SK-N-SH (cell line): ENCODE measurements at regions not wholly inside any gene's neighbourhood (a gene's known extent, or its start where the extent isn't known, plus 50 kb on each side); places are given as distances from the start of the nearest gene placed in this dataset.
"Not testable (repeated sequence)": the region's sequence is repeated elsewhere in the genome, so short reads cannot be mapped to it uniquely, and the experiment has no call there.

Experiments used
- CTCF ChIA-PET: fragments of 300-600, 350-600 bp; formaldehyde crosslinking; extraction: SDS; loops from one replicate; lab custom pipeline; 2021; lab: Yijun Ruan, JAX
- POLR2A ChIA-PET: fragments of 350-600 bp; sonication (Branson Sonifier 250); formaldehyde crosslinking; extraction: SDS; loops from one replicate; lab custom pipeline; 2020; ENCODE audit warnings: antibody characterized with exemption, inconsistent platforms; lab: Yijun Ruan, JAX
- DNase-seq: peaks from one replicate; pipeline ENCODE4 v3.0.0; 2012
- H2AFZ ChIP-seq: fragments of 200-600 bp; sonication (generic); 2 replicates; pipeline ENCODE4 v1.8.1; 2016; ENCODE audit warnings: antibody characterized with exemption, mild to moderate bottlenecking, low read depth
- H3F3A ChIP-seq: fragments of 200-600 bp; sonication (generic); replicated peaks from 2 replicates; pipeline ENCODE3; 2016; ENCODE audit warnings: antibody characterized with exemption, mild to moderate bottlenecking; ENCODE audit not compliant: insufficient read depth
- H3K27ac ChIP-seq, 2 experiments: fragments of 200-500 bp in 1 of 2; fragments of 200-600 bp in 1 of 2; sonication (Bioruptor generic) in 1 of 2; sonication (generic), shearing (Covaris generic) in 1 of 2; 2 replicates each; pipeline versions ENCODE4 v1.5.1 to v1.6.1; 2014 to 2016; ENCODE audit warnings: low read depth in 2 of 2, inconsistent platforms in 1 of 2, low read length in 1 of 2, mild to moderate bottlenecking in 1 of 2, mixed read lengths in 1 of 2
- H3K27me3 ChIP-seq: fragments of 200-600 bp; sonication (generic), shearing (Covaris generic); 2 replicates; pipeline ENCODE4 v1.6.1; 2016; ENCODE audit warnings: mixed run types; ENCODE audit not compliant: insufficient read depth
- H3K36me3 ChIP-seq, 2 experiments: fragments of 200-500 bp in 1 of 2; fragments of 200-600 bp in 1 of 2; sonication (Bioruptor generic) in 1 of 2; sonication (generic) in 1 of 2; replicated peaks in 1 of 2; 2 replicates each; pipeline versions ENCODE3 to v1.5.1; 2014 to 2016; ENCODE audit warnings: low read length in 1 of 2, mild to moderate bottlenecking in 1 of 2; ENCODE audit not compliant: insufficient read depth in 2 of 2, control insufficient read depth in 1 of 2
- H3K4me1 ChIP-seq, 2 experiments: fragments of 200-500 bp in 1 of 2; fragments of 200-600 bp in 1 of 2; sonication (Bioruptor generic) in 1 of 2; sonication (generic), shearing (Covaris generic) in 1 of 2; 2 replicates each; pipeline versions ENCODE4 v1.5.1 to v1.6.1; 2014 to 2016; ENCODE audit warnings: low read depth in 1 of 2, low read length in 1 of 2, mixed run types in 1 of 2; ENCODE audit not compliant: insufficient read depth in 2 of 2, control insufficient read depth in 1 of 2
- H3K4me2 ChIP-seq: fragments of 200-600 bp; sonication (generic), shearing (Covaris generic); 2 replicates; pipeline ENCODE4 v1.6.1; 2017; ENCODE audit warnings: mixed run types
- H3K4me3 ChIP-seq, 2 experiments: fragments of 200-500 bp in 1 of 2; fragments of 200-600 bp in 1 of 2; sonication (Bioruptor generic) in 1 of 2; sonication (generic), shearing (Covaris generic) in 1 of 2; 2 replicates each; pipeline versions ENCODE4 v1.5.1 to v1.8.1; 2014 to 2016; ENCODE audit warnings: low read depth in 2 of 2, inconsistent platforms in 1 of 2, low read length in 1 of 2, mild to moderate bottlenecking in 1 of 2, mixed read lengths in 1 of 2, moderate library complexity in 1 of 2
- H3K79me2 ChIP-seq: fragments of 200-600 bp; sonication (generic); 2 replicates; pipeline ENCODE4 v1.8.1; 2017; ENCODE audit warnings: mild to moderate bottlenecking; ENCODE audit not compliant: insufficient read depth
- H3K9ac ChIP-seq: fragments of 200-600 bp; sonication (generic); 2 replicates; pipeline ENCODE4 v1.6.1; 2017; ENCODE audit warnings: mixed run types
- H3K9me2 ChIP-seq: fragments of 200-600 bp; sonication (generic); 2 replicates; pipeline ENCODE4 v1.6.1; 2017; ENCODE audit warnings: mixed run types
- H3K9me3 ChIP-seq: fragments of 200-600 bp; sonication (generic); 2 replicates; pipeline ENCODE4 v1.6.1; 2017; ENCODE audit warnings: mixed run types, mild to moderate bottlenecking, moderate library complexity
- H4K20me1 ChIP-seq: fragments of 200-600 bp; sonication (generic); 2 replicates; pipeline ENCODE4 v1.6.1; 2017; ENCODE audit warnings: mild to moderate bottlenecking, mixed run types; ENCODE audit not compliant: insufficient read depth
- FOSL2 ChIP-seq: IDR thresholded peaks from 2 replicates; pipeline ENCODE4 v1.4.0; 2012; ENCODE audit warnings: low read depth, mild to moderate bottlenecking, moderate library complexity, borderline replicate concordance
- FOXJ3 ChIP-seq: sonication (generic); formaldehyde crosslinking; IDR thresholded peaks from 2 replicates; pipeline ENCODE4 v1.5.1; 2020; ENCODE audit warnings: mild to moderate bottlenecking, missing genetic modification reagents
- RCOR1 ChIP-seq: fragments of 150-350 bp; IDR thresholded peaks from 2 replicates; pipeline ENCODE4 v1.6.1; 2017; ENCODE audit warnings: antibody characterized with exemption, low read length
- TAF1 ChIP-seq: IDR thresholded peaks from 2 replicates; pipeline ENCODE4 v1.6.1; 2012; ENCODE audit warnings: low read depth, mild to moderate bottlenecking, low read length, moderate library complexity, borderline replicate concordance
- TEAD4 ChIP-seq: IDR thresholded peaks from 2 replicates; pipeline ENCODE4 v1.4.0; 2012; ENCODE audit warnings: mild to moderate bottlenecking, borderline replicate concordance; ENCODE audit not compliant: insufficient read depth
- WGBS: methylation state at CpG from one replicate; pipeline ENCODE4 v1.1.6; 2017; ENCODE audit warnings: low lambda C conversion rate; 5-methylcytosine and 5-hydroxymethylcytosine counted together
- TF ChIP-seq, protein P1 (sequence below): fragments of 150-350 bp; IDR thresholded peaks from 2 replicates; pipeline ENCODE4 v1.6.1; 2016; ENCODE audit warnings: mild to moderate bottlenecking, low read depth, low read length
- TF ChIP-seq, protein P2 (sequence below): IDR thresholded peaks from 2 replicates; pipeline ENCODE4; 2012

DNA sequence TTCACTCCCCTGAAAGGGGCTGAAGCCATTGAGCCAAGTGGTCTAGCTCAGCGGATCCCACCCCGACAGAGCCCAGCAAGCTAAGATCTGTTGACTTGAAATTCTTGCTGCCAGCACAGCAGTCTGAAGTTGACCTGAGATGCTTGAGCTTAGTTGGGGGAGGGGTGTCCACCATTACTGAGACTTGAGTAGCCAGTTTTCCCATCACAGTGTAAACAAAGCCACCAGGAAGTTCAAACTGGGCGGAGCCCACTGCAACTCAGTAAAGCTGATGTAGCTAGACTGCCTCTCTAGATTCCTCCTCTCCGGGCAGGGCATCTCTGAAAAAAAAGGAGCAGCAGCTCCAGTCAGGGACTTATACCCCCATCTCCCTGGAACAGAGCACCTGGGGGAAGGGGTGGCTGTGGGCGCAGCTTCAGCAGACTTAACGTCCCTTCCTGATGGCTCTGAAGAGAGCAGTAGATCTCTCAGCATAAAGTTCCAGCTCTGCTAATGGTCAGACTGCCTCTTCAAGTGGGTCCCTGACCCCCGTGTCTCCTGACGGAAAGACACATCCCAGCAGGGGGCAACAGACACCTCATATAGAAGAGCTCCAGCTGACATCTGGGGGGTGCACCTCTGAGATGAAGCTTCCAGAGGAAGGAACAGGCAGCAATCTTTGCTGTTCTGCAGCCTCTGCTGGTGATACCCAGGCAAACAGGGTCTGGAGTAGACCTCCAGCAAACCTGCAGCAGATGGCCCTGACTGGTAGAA lies 84.8 kb upstream of the EPB41L4A start:
- H3K9ac ChIP-seq, H3K4me3 ChIP-seq, H3K79me2 ChIP-seq, H3F3A ChIP-seq, H3K27ac ChIP-seq, H3K4me1 ChIP-seq, H3K9me3 ChIP-seq, H3K9me2 ChIP-seq, H3K36me3 ChIP-seq, H3K4me2 ChIP-seq, DNase-seq, H3K27me3 ChIP-seq, H2AFZ ChIP-seq, H4K20me1 ChIP-seq, POLR2A ChIA-PET: not testable (repeated sequence)
- 45% methylated on average over 7 of the region's 8 CpGs for WGBS
- CTCF ChIA-PET = interaction anchor here (1.3 to 1.7 kb wide), 2 partner anchors 254 to 344 kb away, joined by 3 to 5 read pairs; no protein-coding TSS in a partner anchor

DNA sequence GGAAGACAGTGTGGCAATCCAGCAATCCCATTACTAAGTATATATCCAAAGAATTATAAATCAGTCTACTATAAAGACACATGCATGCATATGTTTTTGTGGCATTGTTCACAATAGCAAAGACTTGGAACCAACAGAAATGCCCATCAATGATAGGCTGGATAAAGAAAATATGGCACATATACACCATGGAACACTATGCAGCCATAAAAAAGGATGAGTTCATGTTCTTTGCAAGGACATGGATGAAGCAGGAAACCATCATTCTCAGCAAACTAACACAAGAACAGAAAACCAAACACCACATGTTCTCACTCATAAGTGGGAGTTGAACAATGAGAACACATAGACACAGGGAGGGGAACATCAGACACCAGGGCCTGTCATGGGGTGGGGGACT lies 90.0 kb upstream of the EPB41L4A start:
- H3K9me3 ChIP-seq, H3K27ac ChIP-seq, H2AFZ ChIP-seq, H3K79me2 ChIP-seq, H3K27me3 ChIP-seq, H3K4me1 ChIP-seq, H3K36me3 ChIP-seq, DNase-seq, POLR2A ChIA-PET, H3F3A ChIP-seq, H3K4me2 ChIP-seq, H3K9me2 ChIP-seq, H4K20me1 ChIP-seq, H3K9ac ChIP-seq, H3K4me3 ChIP-seq, CTCF ChIA-PET: not testable (repeated sequence)

DNA sequence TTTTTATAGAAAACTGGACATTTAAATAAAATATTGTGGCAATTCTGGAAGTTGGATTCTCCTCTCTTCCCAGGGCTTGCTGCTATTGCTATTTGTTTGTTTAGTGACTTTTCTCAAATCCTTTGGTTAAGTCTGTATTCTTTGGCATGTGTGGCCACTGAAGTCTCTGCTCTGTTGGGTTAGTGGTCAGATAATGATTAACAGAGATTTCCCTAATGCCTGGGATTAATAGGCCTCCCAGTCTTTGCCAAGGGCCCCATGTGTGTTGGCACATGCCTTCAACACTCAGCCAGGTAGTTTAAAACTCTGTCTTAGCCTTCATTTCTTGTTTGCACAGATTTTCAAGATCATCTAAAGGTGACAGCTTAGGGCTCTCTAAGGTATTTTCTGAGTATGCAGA lies 92.8 kb upstream of the EPB41L4A start:
- no peaks in the 10 kb centered on the region for H3K9me2 ChIP-seq
- H3K4me1 ChIP-seq = no peaks in the 10 kb centered on the region
- no peaks in the 10 kb centered on the region for H3K79me2 ChIP-seq
- no peak overlapping the region for H3K9ac ChIP-seq
- no peaks in the 10 kb centered on the region for H4K20me1 ChIP-seq
- CTCF ChIA-PET = interaction anchor here (0.8 to 2.1 kb wide), 2 partner anchors 20 to 21 kb away, joined by 3 to 11 read pairs; no protein-coding TSS in a partner anchor
- DNase-seq = no peak
- no peaks in the 10 kb centered on the region for H3K27me3 ChIP-seq
- H3K4me3 ChIP-seq = no peak overlapping the region
- H3K4me2 ChIP-seq = no peak overlapping the region
- TF ChIP-seq, protein P1, sequence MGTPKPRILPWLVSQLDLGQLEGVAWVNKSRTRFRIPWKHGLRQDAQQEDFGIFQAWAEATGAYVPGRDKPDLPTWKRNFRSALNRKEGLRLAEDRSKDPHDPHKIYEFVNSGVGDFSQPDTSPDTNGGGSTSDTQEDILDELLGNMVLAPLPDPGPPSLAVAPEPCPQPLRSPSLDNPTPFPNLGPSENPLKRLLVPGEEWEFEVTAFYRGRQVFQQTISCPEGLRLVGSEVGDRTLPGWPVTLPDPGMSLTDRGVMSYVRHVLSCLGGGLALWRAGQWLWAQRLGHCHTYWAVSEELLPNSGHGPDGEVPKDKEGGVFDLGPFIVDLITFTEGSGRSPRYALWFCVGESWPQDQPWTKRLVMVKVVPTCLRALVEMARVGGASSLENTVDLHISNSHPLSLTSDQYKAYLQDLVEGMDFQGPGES = no peak
- TF ChIP-seq FOXJ3 (CRISPR knock-in tag) (no peak), RCOR1 (no peak), FOSL2 (no peak), TAF1 (no peak), TEAD4 (no peak)
- TF ChIP-seq, protein P2, sequence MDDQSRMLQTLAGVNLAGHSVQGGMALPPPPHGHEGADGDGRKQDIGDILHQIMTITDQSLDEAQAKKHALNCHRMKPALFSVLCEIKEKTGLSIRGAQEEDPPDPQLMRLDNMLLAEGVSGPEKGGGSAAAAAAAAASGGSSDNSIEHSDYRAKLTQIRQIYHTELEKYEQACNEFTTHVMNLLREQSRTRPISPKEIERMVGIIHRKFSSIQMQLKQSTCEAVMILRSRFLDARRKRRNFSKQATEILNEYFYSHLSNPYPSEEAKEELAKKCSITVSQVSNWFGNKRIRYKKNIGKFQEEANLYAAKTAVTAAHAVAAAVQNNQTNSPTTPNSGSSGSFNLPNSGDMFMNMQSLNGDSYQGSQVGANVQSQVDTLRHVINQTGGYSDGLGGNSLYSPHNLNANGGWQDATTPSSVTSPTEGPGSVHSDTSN = no peak
- POLR2A ChIA-PET = no interaction called here
- no peaks in the 10 kb centered on the region for H3F3A ChIP-seq
- no peak overlapping the region for H2AFZ ChIP-seq
- H3K9me3 ChIP-seq = no peaks in the 10 kb centered on the region
- no peaks in the 10 kb centered on the region for H3K36me3 ChIP-seq
- H3K27ac ChIP-seq = no peak overlapping the region
